ENCODE measurements at regions not wholly inside any gene's neighbourhood (a gene's known extent, or its start where the extent isn't known, plus 50 kb on each side); places are given as distances from the start of the nearest gene placed in this dataset.
"Not testable (repeated sequence)": the region's sequence is repeated elsewhere in the genome, so short reads cannot be mapped to it uniquely, and the experiment has no call there.

DNA sequence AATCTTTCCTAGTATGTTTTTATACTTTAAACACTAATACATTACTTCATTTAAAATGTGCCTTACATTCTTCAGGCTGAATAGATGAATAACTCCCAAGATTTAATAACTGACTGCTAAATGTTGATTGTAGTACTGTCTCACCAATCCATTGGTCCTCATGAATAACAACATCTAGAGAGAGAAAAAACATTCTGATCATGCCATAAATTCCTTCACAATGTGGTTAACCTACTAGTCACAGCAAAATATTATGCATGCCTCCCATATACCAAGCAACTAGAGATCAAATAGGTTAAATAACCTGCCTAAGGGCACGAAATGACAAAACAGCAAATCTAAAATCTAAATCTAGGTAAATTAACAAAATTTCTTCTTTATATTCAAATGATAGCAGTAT lies 66.2 kb downstream of the SYT15 start:
- not testable (repeated sequence) for DNase-seq

DNA sequence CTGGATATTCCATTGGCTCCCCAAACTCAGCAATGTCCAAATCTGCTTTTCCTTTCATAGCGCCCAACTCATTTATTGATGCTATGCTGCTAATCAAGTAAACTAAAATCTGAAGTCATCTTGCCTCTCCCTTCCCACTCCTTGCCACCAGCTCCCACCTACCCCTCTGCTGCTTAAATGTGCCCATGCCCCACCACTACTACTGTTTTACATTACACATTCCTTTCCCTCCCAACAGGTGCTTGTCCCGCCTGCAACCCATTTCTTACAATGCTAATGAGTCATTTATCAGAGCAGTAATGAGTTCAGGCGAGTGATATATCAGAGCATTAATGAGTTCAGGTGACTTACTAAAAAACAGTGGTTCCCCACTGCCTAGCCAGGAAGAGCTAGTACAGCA lies 67.2 kb downstream of the SYT15 start:
- not testable (repeated sequence) for DNase-seq

DNA sequence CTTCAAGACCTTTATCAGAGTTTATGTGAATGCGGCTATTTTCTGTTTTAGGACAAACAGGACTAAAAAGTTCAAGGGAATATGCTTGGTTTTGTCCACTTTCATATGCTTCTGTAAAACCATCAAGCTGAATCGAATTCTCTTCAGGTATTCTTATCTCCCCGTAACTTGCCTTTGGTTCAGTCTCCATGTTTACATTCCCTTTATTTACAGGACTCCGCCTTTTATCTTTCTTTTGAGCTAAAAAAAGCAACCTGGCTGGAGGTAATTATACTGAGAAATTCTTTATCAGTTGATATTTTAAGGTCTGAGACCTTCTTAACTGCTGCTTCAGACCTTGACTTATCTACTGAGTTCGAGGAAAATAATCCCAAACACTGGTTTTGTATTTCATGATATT lies 72.0 kb downstream of the SYT15 start:
- DNase-seq, result not testable (repeated sequence)

DNA sequence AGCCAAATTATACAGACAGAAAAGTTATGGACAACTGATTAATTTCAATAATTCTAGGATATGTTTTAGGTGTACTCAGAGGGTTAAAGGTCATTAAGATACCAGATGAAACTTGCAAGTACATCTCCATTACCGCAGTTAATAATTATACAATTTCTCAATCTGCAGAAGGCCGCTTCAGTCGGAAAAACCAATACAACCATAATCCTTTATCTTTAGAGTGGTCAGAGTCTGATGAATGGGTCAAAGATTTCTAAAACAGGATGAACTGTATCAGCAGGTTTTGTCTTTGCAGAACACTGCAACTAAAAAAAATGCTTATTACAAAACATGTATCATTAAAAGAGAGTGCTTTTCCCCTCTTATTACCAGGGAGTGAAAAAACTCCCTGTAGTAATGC lies 78.5 kb downstream of the SYT15 start:
- DNase-seq, result not testable (repeated sequence)

DNA sequence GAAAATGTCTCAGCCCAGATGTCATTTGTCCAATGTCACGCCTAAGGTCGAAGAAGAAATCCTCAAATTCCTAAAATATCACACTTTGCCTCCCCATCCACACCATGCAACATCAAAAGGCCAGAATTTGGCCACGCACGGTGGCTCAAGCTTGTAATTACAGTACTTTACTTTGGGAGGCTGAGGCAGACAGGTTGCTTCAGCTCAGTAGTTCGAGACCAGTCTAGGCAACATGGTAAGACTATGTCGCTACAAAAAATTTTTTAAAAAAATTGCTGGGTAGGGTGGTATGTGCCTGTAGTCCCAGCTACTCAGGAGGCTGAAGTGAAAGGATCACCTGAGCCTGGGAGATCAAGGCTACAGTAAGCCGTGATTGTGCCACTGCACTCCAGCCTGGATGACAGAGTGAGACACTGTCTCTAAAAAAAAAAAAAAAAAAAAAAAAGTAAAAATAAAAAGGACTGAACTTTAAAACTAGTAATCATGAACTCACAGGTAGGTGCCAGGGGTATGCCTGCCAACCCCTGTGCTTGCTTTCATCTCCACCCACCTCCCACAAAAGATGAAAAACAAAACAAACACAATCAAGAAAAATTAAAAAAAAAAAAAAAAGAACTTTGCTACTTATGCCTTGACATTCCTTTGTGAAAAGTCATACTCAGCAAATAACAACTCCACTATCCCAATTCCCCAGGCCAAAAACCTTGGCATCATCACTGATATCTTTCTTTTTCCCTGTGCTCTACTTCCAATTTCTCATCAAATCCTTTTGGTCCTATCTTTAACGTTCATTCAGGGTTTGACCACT lies 81.3 kb downstream of the SYT15 start:
- DNase-seq, result not testable (repeated sequence)

DNA sequence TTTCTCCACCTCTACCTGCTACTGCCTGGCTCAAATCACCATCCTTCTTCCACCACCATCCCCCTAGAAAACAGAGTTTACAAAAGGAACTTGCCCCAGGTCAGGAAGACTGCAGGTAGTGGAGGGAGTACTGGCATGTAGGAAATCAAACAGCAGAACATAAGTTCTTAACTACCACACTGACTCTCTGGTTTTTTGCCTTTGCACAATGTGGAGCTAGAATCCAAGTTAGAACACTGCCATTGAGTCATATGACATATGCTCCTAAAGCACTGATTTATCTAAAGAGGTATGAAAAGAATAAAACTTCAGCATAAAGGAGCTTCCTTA lies 81.9 kb downstream of the SYT15 start:
- not testable (repeated sequence) for DNase-seq

DNA sequence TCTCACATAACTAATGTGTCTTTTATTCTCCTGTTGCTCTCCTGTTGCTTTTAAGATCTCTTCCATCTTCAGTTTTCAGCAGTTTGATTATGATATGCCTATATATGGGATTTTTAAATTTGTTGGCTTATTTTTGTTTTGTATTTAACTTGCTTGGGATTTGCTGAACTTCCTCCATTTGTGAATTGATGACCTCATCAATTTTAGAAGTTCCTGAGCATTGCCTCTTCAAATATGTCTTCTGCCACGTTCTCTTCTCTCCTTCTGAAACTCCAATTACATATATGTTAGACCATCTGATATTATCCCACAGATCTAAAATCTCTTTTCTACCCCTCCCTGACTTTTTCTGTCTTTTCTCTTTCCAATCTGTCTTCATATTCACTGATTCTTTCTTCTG lies 86.6 kb downstream of the SYT15 start:
- not testable (repeated sequence) for DNase-seq

DNA sequence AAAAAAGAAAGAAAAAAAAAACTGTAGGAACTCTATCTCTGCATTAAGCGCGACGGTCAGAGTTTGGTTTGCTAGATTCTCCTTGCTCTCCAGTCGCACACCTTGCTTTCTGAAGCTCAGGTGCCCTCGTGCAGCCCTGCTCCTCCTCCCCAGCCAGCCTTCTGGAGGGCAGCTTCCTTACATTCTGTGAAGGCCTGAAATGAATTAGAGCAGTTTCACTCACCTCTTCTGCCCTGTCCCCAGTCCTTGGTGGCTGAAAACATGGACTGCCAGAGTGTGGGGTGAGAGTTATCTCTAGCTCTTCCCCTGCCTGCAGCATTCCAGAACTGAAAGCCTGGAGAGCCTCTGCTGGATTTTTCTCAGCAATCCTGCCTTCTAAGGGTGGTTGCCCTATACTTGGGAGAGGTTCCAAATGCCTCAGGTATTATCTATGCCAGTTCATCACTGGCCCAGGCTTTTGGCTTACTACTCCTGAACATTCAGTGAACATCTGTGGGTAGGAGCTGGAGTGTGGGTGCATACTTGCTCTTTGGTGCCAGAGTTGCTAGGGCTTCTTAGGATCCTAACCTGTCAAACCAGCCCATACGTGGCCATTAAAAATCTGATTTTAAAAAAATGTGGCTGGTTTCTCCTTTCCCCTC lies 89.5 kb downstream of the SYT15 start:
- DNase-seq, result not testable (repeated sequence)

DNA sequence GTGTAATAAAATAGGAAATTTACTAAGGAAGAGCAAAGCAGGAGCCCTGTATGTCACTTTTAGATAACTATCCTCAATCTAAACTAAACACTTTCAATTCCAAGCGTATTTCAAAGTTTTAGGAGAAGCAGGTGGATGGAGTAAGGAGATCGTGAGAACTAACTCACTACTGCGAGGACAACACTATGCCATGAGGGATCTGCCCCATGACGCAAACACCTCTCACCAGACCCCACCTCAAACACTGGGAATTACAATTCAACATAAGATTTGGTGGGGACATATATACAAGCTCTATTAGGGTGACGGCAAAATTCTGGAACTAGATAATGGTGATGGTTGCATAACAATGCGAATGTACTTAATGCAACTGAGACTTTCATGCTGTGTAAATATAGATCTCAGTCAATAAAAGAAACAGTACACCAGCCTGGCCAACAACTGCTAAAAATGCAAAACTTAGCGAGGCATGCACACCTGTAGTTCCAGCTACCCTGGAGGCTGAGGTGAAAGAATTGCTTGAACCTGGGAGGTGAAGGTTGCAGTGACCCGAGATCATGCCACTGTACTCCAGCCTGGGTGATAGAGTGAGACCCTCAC lies 99.0 kb downstream of the SYT15 start:
- DNase-seq, result not testable (repeated sequence)

DNA sequence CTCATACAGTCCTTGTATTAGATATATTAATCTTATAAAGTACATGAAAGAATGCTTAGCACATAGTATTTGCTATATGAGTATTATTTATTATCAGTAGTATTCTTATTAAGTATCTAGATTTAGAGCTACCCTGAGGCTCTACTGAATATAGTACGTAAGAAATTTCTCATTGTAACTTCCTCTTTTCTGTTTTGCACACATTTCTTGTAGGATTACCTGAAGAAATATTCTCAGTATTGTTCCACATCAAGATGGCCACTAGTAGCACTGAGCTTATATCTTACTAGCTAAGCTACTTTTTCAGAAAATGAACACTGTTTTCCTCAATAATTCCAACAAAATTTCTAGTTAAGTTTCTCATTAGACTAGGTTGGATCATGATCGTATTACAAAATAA lies 112.5 kb downstream of the SYT15 start:
- not testable (repeated sequence) for DNase-seq

DNA sequence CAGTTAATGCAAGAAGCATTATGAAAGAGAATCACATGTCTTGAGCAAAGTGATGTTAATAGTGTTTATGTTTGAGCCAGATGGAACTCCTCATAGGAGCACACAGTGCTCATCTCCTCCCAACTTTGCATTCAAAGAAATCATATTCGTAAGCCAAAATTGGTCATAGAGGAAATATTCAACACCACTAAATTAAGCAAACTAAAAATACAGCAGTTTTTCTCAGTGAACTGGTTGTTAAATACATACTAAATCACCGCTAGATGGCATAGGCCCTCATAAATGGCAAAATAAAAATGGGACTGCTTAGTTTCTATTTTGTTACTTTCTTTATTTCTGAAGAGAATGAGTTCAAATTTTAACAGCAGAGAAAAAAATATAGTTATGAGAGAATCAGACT lies 114.3 kb downstream of the SYT15 start:
- not testable (repeated sequence) for DNase-seq

DNA sequence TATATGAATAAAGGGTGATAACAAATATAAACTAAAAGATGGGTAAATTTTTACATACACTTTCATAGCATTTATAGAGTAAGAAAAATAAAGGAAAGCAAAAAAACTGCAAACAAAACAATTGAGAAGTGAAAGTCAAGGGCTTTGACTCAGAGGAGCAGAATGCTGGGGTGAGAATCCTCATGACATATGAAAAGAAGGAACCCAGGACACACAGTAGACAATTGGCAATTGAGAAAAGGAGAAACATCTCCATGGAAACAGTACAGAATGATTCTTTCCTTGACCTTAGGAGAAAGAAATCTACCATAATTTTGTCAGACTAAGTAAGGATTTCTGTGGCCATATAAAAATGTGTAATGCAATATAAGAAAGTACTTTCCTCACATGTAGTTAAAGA lies 138.3 kb downstream of the SYT15 start:
- DNase-seq, result not testable (repeated sequence)

DNA sequence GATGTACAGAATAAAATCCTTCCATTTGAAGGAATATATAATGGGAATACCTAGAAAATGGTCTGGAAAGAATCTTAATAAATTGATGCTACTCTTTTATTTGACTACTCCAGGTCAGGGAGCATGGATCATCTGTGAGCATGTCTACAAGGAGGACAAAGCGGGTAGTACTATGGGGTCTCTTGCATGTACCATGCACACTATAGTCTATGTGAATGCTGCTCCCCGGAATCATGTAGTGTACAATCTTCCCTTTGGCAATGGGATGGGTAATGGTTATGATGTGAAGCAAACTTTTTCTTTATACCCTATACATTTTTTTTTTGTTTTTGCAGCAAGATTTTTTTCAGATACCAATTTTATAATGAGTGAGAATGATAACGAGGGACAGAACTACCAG lies 139.1 kb downstream of the SYT15 start:
- DNase-seq, result not testable (repeated sequence)

DNA sequence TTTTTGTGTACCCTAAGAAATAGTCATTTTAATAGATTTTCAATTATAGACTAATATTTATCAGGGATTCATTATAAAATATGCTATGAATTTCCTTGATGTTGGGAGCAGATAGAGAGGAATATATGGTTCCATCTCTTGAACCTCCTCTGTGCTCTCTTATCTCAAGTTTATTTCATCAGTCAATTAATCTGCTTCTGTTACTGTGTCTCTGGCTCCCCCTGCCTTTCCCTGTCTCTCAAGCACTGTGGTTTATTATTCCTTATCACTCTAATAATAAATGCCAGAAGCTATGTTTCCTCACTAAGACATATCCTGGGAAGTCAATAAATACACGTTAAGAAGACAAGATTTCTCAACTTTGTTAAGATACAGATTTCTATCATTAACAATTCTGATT lies 141.5 kb downstream of the SYT15 start:
- not testable (repeated sequence) for DNase-seq

DNA sequence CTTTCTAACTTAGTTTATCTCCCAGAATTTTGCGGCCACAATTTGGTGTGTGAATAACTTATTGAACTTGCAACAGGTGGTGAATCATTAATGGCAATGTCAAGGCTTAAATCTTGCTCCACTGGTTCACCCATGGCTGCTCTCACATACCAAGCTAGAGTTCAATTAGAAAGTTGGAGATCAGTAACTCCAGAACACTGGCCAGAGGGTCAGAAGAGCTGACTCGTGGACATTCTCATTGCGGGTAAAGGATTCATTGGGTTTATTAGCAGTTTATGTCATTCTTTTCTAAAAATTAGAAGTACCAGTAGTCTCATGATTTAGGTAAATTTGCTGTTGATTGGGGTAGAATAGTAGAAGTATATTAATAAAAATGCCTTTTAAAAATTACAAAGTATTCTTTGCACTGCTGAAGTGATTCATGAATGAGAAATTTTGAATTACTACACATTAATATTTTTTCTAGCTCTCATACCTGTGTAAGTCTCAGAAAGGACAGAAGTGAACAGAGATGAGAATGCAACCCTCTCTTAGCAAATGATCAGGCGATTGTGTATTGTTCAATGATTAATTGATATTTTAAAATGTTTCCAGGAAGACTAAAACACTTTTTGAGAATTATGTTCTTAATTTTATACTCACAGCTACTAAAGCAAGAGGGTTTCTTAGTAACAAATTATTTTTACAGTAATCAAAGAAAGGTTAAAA lies 142.0 kb downstream of the SYT15 start:
- DNase-seq, result not testable (repeated sequence)

DNA sequence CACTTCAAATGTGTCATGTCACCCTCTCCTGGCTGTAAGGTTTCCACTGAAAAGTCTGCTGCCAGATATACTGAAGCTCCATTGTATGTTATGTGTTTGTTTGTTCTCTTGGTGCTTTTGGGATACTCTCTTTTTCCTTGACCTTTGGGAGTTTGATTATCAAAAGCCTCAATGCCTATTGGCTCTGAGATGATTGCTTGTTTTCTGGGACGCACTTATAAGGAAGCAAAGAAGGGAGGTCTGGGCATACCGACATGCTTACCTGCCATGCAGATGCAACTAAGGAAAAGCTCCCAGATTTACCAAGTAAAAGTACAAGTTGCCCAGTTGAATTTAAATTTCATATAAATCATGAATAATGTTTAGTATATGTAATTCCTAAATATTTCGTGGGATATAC lies 145.3 kb downstream of the SYT15 start:
- DNase-seq, result not testable (repeated sequence)

DNA sequence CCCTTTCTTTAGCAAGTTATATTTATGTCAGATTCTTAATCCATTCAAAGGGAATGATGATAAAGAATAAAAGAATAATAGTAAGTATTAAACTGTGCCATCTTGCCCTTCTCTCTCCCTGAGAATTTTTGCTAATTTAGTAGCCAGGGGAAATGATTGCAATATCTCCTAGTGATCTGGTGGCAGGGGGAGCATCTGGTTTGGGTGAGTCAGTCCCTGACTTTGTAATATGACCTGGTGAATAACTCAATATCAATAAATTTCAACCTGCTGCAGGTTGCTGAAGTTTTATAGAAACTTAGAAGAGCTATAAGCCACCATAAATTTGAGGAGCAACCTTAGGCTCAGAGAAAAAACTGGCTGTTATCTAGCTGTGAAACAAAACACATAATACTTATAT lies 149.4 kb downstream of the SYT15 start:
- DNase-seq, result not testable (repeated sequence)

DNA sequence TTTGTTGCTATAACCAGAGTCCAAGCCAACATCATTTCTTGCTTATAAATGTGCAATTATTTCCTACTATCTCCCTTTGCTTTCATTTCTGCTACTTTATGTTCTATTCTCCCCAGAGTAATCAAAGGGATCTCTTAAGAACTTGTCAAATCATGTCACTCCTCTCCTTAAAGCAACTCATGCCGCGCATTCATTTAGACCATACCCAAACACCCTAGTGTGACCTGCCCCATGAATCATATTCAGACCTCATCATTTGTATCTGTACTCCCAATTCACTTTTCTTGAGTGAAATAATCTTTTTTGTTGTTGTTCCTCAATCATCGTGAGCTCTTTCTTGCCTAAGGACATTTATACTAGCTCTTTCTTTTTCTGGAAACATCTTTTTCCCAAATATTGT lies 151.8 kb downstream of the SYT15 start:
- not testable (repeated sequence) for DNase-seq

DNA sequence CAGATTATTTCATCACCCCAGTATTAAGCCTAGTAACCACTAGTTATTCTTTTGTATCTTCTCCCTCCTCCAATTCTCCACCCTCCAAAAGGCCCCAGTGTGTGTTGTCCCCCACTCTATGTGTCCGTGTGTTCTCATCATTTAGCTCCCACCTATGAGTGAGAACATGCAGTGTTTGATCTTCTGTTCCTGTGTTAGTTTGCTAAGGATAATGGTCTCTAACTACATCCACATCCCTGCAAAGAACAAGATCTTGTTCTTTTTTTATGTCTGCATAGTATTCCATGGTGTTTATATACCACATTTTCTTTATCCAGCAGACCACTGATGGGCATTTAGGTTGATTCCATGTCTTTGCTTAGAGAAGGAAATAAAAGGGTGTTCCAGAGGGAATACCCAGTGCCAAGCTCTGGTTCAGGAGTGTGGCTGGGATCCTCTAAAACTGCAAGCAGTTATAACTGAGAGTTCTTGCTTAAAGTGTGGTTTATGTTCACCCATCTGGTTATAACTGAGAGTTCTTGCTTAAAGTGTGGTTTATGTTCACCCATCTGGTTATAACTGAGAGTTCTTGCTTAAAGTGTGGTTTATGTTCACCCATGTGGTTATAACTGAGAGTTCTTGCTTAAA lies 154.8 kb downstream of the SYT15 start:
- DNase-seq, result not testable (repeated sequence)

DNA sequence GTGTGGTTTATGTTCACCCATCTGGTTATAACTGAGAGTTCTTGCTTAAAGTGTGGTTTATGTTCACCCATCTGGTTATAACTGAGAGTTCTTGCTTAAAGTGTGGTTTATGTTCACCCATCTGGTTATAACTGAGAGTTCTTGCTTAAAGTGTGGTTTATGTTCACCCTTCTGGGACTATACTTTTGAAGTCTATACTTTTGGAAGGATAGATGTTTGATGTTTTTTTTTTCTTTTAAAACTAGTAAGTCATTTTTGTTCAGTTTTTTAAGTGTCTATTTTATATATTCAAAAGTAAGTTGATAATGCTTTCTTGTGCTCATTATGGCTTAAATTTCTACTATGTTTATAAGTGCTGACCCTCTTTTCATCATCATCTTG lies 155.3 kb downstream of the SYT15 start:
- not testable (repeated sequence) for DNase-seq

DNA sequence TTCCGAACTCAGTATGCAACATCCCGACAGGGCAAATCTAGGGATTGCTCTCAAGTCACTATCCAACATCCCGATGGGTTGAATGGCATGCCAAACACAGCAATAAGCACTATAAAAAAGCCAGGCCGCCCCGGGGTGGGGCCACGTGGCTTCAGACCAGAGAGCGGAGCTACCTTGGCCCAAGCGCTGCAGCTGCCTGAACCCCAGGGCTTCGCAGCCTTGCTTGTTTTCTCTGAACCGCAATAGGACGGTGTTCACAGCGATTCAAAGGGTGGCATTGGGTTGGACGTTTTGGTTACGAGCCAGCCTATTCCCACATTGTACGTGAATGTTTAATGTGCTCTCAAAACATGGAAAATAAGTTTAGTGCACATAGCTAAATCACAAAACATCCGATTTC lies 161.0 kb downstream of the SYT15 start:
- DNase-seq, result not testable (repeated sequence)

DNA sequence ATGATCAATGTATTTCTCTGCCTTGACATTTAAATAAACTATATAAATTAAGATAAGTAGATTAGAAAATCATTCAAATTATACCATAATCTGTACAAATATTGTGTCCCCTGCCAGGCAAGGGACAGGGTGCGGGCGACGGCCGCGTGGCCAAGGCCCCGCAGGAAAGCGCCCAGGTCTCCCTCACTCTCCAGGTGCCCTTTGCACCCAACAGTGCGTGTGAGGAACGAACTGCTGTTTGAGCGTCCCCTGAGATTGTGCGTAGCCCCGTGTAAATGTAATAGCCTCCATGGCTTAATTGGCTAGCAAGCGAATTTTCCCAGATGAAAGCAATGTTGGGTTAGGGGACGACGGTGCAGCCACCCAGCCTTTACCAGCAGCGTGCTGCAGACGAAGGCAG lies 161.4 kb downstream of the SYT15 start:
- DNase-seq, result not testable (repeated sequence)

DNA sequence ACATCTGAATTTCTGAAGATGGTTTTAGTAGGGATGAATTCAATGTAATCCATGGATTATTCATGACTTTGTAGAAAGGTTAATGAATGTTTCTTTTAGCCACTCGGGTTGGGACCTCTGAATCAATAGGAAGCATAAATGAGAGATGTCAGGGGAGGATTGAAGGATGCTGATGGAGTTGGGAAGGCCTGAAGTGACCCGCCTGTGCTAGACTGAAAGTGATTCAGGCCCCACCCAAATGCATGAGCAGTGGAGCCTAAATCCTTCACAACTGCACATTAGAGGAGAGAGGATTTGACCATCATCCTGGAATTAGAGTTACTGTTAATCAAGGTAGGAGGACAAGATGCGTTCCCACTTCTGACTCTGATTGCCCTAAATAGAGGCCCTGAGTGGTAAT lies 162.2 kb upstream of the PTPN20 start:
- not testable (repeated sequence) for DNase-seq
